ENCODE measurements at regions not wholly inside any gene's neighbourhood (a gene's known extent, or its start where the extent isn't known, plus 50 kb on each side); places are given as distances from the start of the nearest gene placed in this dataset.

GRCh38 chr12:65565601-65566560 is 258.4 kb upstream of the HMGA2 start:
- TF ChIP-seq CTCF (IDR thresholded peaks at IDR 0.05; ENCODE audit: low read length), result no peak
- no peak for TF ChIP-seq EZH2 (optimal IDR thresholded peaks at IDR 0.05; ENCODE audit: low read depth, low read length)

All from MM.1S (cell line).